Breast epithelium (tissue), 4 donors: ENCODE measurements at regions not wholly inside any gene's neighbourhood (a gene's known extent, or its start where the extent isn't known, plus 50 kb on each side); places are given as distances from the start of the nearest gene placed in this dataset.

Experiments
- DNase-seq, 2 donors: peaks; one replicate each; pipeline ENCODE4 v3.0.0-alpha.2; 2019; ENCODE audit warnings: low spot score in 2 of 2
- H3K27ac ChIP-seq, 2 donors: fragments of 200-600 bp; sonication (generic) in 1 of 2; one replicate each; pipeline ENCODE4 v1.5.1; 2016 to 2019; ENCODE audit warnings: mild to moderate bottlenecking in 1 of 2
- H3K27me3 ChIP-seq, 2 donors: fragments of 200-600 bp; sonication (generic) in 1 of 2; one replicate each; pipeline versions ENCODE4 v1.5.1 to v1.6.0; 2017 to 2019; ENCODE audit warnings: control low read depth in 1 of 2, mild to moderate bottlenecking in 1 of 2
- H3K36me3 ChIP-seq: fragments of 200-600 bp; one replicate; pipeline ENCODE4 v1.5.1; 2019
- H3K4me1 ChIP-seq, 2 donors: fragments of 200-600 bp; sonication (generic); one replicate each; pipeline ENCODE4 v1.5.1; 2016 to 2019; ENCODE audit warnings: control low read depth in 1 of 2
- H3K4me3 ChIP-seq, 3 donors: fragments of 200-600 bp; sonication (generic); 1 replicate in 2 of 3; 2 replicates in 1 of 3; pipeline ENCODE4 v1.5.1; 2016 to 2019; ENCODE audit warnings: mild to moderate bottlenecking in 3 of 3, moderate library complexity in 2 of 3
- H3K9me3 ChIP-seq, 2 donors: fragments of 200-600 bp; sonication (generic) in 1 of 2; one replicate each; pipeline ENCODE4 v1.5.1; 2016 to 2019; ENCODE audit warnings: control low read depth in 1 of 2
- CTCF ChIP-seq, 3 donors: fragments of 450-650 bp; IDR thresholded peaks; one replicate each; pipeline ENCODE4 v1.5.1; 2016 to 2017; ENCODE audit warnings: antibody characterized with exemption in 3 of 3, mild to moderate bottlenecking in 3 of 3, moderate library complexity in 3 of 3
- POLR2A ChIP-seq: fragments of 450-650 bp; IDR thresholded peaks from one replicate; pipeline ENCODE4 v1.6.1; 2016; ENCODE audit warnings: antibody characterized with exemption, mild to moderate bottlenecking, moderate library complexity
- POLR2AphosphoS5 ChIP-seq, 3 donors: sonication (generic); formaldehyde crosslinking; IDR thresholded peaks; one replicate each; pipeline ENCODE4 v1.6.1; 2017; ENCODE audit warnings: antibody characterized with exemption in 3 of 3
- intact Hi-C: fragments of 100-400 bp; cut with DNase I; formaldehyde crosslinking; loops from one replicate; pipeline ENCODE4 v1.15.1; 2023; ENCODE audit warnings: low total_unique reads

- intact Hi-C loops: loop anchor here (2.0 kb wide), 1 partner anchor 77 kb away; no protein-coding TSS in a partner anchor
- no peak for DNase-seq
- TF ChIP-seq POLR2A (no peak), POLR2AphosphoS5 (IDR thresholded peaks at IDR 0.05) (no peak), CTCF (IDR thresholded peaks at IDR 0.05) (no peak)
- Histone ChIP-seq H3K4me3 (no peak overlapping the region), H3K27me3 (peaks cover 0 to 17% of the 10 kb centered on the region in 2 donors), H3K27ac (no peak overlapping the region), H3K9me3 (peaks cover 3 to 9% of the 10 kb centered on the region in 2 donors), H3K4me1 (no peaks in the 10 kb centered on the region), H3K36me3 (no peaks in the 10 kb centered on the region)
These were observed 261.1 kb upstream of the IRX4 start for GRCh38 chr5:2143646-2144353.

GRCh38 chr5:2143088-2143487 is 260.4 kb upstream of the IRX4 start:
- Histone ChIP-seq H3K4me3 (no peak overlapping the region), H3K9me3 (peaks cover 3 to 9% of the 10 kb centered on the region in 2 donors), H3K27me3 (peaks cover 0 to 17% of the 10 kb centered on the region in 2 donors), H3K27ac (no peak overlapping the region), H3K4me1 (no peaks in the 10 kb centered on the region), H3K36me3 (no peaks in the 10 kb centered on the region)
- TF ChIP-seq CTCF (IDR thresholded peaks at IDR 0.05) (no peak), POLR2A (no peak), POLR2AphosphoS5 (IDR thresholded peaks at IDR 0.05) (no peak)
- intact Hi-C loops: loop anchor here (2.0 kb wide), 1 partner anchor 76 kb away; no protein-coding TSS in a partner anchor
- no peak for DNase-seq

- TF ChIP-seq POLR2A (no peak), POLR2AphosphoS5 (IDR thresholded peaks at IDR 0.05) (no peak), CTCF (IDR thresholded peaks at IDR 0.05) (no peak)
- H3K27me3 ChIP-seq: peaks cover 0 to 20% of the 10 kb centered on the region in 2 donors
- intact Hi-C loops: loop anchor here (2.0 kb wide), 1 partner anchor 76 kb away; no protein-coding TSS in a partner anchor
- no peak overlapping the region for H3K27ac ChIP-seq
- no peak overlapping the region for H3K4me3 ChIP-seq
- H3K4me1 ChIP-seq: no peaks in the 10 kb centered on the region
- peaks cover 3 to 9% of the 10 kb centered on the region in 2 donors for H3K9me3 ChIP-seq
- H3K36me3 ChIP-seq: no peaks in the 10 kb centered on the region
- no peak for DNase-seq
These were observed 259.8 kb upstream of the IRX4 start for GRCh38 chr5:2142456-2142954.

- TF ChIP-seq POLR2AphosphoS5 (IDR thresholded peaks at IDR 0.05) (no peak), POLR2A (no peak), CTCF (IDR thresholded peaks at IDR 0.05) (no peak)
- peak in 1 of 2 donors; percentile 45 for DNase-seq
- Histone ChIP-seq H3K27ac (no peak overlapping the region), H3K4me1 (no peaks in the 10 kb centered on the region), H3K9me3 (peaks cover 3 to 9% of the 10 kb centered on the region in 2 donors), H3K36me3 (no peaks in the 10 kb centered on the region), H3K27me3 (peaks cover 0 to 21% of the 10 kb centered on the region in 2 donors), H3K4me3 (no peak overlapping the region)
- intact Hi-C loops: no loop called here
These were observed 258.7 kb upstream of the IRX4 start for GRCh38 chr5:2141254-2142000.
